Stimulated activated CD4-positive, alpha-beta T cell treated with anti-CD3 and anti-CD28 coated beads, Interleukin-2, amount 100 ng/mL, for 24 hours (primary cell): ENCODE measurements at regions not wholly inside any gene's neighbourhood (a gene's known extent, or its start where the extent isn't known, plus 50 kb on each side); places are given as distances from the start of the nearest gene placed in this dataset.

ENCODE experiments used
- DNase-seq, 2 donors: peaks; one replicate each; pipeline ENCODE4 v3.0.0-alpha.2; 2020

GRCh38 chr9:116015855-116016254, 137.7 kb upstream of the PAPPA start:
- DNase-seq: no peak

DNA sequence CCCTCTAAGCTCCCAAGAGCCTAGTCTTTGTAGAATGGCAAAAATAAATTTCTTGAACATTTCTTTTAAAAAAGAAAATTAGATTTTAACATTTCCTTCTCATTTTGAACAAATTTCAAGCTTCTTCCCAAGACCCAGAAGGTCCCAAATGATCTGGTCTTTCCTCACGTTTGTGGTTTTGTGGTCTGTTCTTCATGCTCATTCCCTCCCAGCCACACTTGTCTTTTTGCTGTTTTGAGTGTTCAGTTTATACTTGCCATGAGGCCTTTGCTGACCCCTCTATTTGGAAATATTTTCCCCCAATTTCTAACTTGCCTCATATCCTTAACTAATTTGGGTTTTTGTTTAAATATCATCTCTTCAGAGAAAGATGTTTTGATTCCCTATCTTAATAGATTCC, 133.4 kb upstream of the PAPPA start:
- no peak for DNase-seq

DNA sequence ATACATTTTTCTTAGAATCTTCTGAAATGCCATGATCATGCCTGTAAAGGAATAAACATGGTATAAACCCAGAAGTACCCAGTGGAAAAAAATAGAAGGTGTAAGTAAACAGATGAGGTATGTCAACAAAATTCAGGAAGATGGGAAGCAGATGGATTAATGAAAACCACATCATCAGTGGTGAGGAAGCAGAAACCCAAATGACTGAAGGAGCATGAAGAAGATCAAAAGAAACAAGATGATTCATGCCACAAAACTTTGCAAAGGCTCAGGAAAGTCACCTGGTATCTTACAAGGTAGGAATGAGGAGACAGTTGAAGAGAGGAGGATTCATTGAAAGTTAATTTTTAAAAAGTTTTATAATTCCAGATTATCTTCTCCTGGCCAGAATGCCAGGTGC, 132.8 kb upstream of the PAPPA start:
- DNase-seq: no peak

DNA sequence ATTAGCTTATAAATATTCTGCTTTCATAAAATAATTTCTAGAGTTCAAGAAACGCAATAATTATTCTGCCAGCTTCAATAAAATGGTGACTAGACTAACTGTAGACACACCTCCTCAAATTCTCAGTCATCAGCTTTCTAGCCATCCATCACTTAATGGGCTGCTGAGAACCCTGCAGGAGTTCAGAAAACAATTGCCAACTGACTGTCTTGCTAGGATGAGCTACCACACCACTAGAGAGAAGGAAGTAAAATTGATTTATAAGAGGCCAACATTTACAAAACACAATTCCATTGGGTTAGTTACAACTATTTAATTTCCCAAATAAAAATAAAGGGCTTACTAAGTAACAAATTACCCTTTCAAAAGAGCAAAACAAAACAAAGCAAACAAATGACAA, 126.5 kb upstream of the PAPPA start:
- DNase-seq: no peak

GRCh38 chr9:116027511-116027910, 126.1 kb upstream of the PAPPA start:
- DNase-seq: no peak

DNA sequence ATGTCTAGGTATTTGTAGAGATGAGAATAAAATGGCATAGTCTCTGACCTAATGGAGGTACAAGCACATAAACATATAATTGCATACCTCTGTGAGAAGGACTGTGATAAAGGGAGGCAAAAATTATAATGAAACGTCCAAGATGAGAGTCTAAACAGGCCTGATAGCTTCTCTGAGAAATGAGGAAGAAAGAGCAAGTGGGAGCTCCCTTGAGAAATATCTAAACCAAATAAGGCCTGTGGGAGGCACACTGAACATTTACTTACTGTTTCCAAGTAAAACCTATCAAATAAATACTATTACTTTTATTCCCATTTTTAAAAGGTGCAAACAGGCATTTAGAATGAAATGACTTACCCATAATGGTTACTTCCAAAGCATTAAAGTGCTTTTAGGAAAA, 125.6 kb upstream of the PAPPA start:
- no peak for DNase-seq

GRCh38 chr9:116030517-116030916, 123.1 kb upstream of the PAPPA start:
- DNase-seq: no peak

DNA sequence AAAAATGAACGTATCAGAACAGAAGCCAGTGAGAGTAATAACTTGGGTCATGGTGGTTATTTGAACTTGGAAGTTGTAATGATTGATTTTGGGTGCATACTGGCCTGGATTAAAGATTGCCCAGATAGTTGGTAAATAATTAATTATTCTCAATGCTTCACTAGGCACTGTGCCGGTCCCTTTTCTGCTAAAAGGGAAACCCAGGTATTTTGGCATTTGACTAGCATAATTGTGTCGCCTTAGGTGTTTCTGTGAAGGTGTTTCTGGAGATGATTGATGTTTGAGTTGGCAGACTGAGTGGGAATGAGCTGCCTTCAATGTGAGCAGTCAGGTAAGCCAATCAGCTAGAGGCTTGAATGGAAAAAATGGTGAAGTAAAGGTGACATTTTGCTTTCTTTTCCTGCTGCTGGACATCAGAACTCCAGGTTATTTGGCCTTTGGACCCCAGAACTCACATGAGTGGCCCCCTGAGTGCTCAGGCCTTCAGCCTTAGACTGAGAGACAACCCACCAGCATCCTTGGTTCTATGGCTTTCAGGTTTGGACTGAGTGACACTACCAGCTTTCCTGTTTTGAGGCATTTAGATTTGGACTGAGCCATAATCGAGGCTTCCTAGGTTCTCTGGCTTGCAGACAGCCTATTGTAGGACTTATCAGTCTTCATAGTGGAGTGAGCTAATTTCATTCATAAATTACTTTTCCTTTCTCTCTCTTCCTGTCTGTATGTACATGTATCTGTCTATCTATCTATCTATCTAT, 120.7 kb upstream of the PAPPA start:
- DNase-seq: no peak

DNA sequence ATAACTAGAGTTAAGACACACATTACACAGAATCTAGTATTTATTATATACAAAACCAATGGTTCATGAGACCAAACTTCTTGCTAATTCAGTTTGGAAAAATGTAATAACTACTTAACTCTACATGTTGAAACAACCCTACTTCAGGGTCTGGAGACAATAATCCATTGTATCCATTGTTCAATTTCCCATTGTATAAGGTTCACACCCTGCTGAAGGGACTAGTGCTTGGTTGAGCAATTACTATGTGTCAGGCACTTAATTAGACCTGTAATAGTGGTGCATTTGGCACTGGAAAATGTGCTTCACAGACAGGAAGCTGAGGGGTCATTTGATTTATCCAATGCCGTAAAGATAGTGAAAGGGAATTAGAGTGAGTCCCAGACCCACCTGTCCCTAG, 114.3 kb upstream of the PAPPA start:
- DNase-seq: no peak

GRCh38 chr9:116039893-116040292, 113.7 kb upstream of the PAPPA start:
- DNase-seq: no peak

DNA sequence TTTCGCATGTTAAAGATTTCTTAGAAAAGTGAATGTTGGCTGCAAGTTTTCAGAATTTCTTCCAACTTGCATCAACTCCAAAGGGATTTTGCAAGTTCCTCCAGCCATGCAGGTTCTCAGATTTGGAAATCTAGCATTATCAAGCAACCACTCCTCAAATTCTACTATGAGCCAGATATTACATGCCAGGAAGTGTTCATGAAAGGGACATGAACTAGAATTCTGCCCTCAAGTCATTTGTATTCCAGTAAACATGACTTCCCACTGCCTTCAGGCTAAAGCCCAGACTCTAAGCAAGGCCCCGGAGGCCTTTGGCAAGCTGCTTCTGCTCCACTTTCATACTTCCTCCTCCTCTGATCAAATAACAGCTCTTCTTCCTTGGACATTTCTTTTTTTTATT, 111.3 kb upstream of the PAPPA start:
- no peak for DNase-seq

GRCh38 chr9:116045083-116045482, 108.5 kb upstream of the PAPPA start:
- DNase-seq: no peak

DNA sequence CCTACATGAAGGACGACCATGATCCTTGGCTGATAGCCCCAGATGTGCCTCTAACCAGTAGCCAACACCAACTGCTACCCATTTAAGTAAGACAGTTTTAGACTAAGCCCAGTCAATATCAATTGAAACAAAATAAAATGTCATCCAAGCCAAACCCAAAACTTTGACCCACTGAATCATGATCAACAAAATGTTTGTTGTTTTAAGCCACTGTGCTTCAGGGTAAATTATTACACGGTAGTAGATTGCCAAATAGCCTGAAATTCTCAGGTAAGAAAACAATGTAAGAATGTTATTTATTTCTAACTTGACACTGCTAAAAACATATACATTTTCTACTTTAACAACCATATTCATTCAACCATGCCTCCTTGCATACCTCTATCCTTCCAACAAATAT, 105.5 kb upstream of the PAPPA start:
- DNase-seq: no peak

GRCh38 chr9:116049456-116049855, 104.1 kb upstream of the PAPPA start:
- DNase-seq: no peak

DNA sequence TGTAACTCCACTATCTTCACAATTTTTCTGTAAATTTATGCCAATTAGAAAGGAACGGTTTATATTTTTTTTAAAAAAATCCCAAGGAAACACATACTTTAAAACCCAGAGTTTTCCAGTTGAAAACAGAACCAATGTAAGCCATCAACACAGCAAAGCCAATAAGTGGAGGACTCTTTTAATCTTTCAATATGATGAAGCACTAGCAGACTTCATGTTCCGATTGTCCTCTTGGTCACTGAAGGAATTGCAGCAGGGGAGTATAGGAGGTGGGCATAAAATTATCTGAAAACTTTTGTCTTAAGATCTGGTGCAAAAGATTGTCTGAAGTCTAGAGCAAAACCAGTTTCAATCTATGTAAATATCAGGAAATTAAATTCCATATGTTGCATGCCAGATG, 102.1 kb upstream of the PAPPA start:
- DNase-seq: no peak

DNA sequence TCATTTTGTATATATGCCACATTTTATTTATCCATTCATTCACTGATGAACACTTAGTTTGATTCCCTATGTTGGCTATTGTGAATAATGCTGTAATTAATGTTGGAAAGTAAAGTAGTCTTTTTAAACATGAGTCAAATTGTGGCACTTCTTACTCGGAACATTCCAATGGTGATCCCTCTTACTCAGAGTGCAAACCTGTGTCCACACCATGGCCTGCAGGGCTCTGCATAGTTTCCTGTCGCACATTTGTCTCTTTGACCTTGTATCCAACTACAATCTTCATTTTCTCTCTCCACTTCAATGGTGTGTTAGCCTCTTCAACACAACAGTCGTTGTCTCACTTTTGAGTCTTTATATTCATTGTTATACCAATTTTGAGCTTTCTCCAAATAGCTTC, 98.1 kb upstream of the PAPPA start:
- DNase-seq: no peak

GRCh38 chr9:116057371-116057770, 96.2 kb upstream of the PAPPA start:
- no peak for DNase-seq

DNA sequence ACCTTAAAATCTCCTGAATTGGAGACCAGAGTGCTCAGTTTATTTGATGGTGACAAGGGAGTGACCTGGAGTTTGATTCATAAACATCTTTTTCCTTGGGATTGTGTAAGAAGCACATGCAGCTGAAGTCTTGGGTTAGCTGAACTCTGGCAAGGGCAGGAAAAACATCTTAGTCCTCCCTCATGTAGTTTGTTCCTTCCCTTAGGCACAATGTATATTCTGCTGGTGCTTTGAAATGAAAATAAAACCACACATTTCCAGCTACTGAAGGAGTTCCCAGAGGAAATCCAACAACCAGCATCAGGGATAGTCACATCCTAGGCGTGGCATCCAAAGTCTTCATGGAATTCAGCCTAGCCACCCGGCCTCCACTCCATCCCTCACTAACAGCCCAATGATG, 95.2 kb upstream of the PAPPA start:
- DNase-seq: no peak

DNA sequence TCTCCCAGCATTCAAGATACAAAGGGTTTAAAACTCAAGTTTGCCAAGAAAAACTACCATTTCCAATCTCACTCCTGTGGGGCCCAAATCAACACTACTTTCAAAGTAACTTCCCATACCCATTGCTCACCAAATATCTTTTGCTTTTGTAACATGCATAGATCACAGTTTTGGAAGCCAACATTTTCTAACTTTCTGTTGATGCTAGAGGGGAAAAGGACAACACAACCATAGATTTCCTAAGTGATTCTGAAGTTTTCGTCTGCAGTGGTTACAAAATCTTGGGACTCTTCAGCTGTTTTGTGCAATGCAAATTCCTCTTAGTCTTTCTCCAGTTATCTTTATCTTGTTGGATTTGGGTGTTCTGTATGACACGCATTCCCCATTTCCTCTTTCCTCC, 94.1 kb upstream of the PAPPA start:
- DNase-seq: no peak

GRCh38 chr9:116060631-116061030, 93.0 kb upstream of the PAPPA start:
- DNase-seq: no peak

- no peak for DNase-seq
These were observed 91.9 kb upstream of the PAPPA start for GRCh38 chr9:116061546-116062205.

DNA sequence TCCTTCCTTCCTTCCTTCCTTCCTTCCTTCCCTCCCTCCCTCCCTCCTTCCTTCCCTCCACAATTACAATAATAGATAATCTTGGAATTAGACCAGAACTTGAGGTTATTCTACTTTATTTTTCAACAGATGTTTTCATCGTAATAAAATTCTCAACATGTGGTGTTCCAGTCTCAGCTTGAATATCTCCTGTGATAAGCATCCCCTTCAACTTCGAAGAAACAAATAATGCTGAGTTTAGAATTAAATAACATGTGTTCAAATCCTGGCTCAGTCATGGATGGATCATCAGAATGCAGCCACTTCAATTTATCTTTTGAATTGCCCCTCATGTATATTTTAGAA, 91.4 kb upstream of the PAPPA start:
- no peak for DNase-seq

- no peak for DNase-seq
These were observed 88.6 kb upstream of the PAPPA start for GRCh38 chr9:116064970-116065369.

DNA sequence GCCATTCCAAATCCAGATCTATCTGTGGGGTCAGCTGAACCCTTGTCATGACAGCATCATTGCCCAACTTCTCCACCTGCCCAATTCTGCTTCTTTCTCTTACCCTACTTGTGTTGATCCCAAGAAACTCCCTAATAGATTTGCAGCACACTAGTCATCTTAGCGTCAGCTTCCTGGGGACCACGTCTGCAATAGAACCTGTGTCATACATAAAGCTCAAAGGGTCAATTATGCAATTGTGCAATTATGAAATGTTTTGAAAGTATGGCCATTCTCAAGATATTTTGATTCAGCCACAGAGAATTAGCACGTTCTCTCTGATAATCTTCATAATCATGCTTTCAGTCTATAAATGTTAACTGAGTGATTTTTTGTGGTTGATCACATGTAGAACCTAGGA, 87.4 kb upstream of the PAPPA start:
- no peak for DNase-seq

DNA sequence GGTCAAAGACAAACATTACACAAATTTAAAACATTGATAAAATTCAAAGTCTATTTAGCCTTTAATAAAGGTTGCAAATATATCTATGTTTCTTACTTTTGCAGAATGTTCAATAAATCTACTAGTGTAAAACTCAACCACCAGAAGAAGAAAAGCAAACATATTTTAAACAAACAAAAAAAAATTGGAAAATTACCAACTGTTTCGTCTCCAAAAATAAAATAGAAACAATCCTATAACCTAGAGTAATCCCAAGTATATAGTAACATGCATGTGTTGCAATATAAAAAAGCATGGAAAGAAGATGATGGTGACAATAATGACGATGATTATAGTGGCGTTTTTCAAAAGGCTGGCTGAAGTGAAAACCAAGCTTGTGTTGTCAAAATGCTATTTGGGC, 86.0 kb upstream of the PAPPA start:
- no peak for DNase-seq
